ENCODE measurements at regions not wholly inside any gene's neighbourhood (a gene's known extent, or its start where the extent isn't known, plus 50 kb on each side); places are given as distances from the start of the nearest gene placed in this dataset.

DNA sequence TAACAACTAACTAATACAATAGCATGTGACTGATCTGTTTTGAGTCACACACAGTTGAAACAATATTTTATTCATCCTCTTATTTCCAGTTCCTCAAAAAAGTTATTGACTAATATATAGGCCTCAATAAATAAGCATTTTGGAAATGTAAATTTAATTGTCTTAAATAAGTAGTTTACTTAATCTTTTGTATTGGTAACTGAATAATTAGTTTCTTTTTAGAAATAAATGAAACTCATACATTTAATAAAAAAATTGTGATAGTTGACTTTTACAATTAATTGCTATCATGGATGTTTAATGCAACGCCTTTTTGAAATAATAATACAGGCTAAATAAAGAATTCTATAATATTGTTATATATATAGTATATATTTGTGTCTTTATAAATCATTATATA lies 500.8 kb upstream of the PCDH20 start:
- TF ChIP-seq, protein P1, sequence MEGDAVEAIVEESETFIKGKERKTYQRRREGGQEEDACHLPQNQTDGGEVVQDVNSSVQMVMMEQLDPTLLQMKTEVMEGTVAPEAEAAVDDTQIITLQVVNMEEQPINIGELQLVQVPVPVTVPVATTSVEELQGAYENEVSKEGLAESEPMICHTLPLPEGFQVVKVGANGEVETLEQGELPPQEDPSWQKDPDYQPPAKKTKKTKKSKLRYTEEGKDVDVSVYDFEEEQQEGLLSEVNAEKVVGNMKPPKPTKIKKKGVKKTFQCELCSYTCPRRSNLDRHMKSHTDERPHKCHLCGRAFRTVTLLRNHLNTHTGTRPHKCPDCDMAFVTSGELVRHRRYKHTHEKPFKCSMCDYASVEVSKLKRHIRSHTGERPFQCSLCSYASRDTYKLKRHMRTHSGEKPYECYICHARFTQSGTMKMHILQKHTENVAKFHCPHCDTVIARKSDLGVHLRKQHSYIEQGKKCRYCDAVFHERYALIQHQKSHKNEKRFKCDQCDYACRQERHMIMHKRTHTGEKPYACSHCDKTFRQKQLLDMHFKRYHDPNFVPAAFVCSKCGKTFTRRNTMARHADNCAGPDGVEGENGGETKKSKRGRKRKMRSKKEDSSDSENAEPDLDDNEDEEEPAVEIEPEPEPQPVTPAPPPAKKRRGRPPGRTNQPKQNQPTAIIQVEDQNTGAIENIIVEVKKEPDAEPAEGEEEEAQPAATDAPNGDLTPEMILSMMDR (conservative IDR thresholded peaks at IDR 0.05; ENCODE audit: low read depth in 2 of 2): no peak
- TF ChIP-seq EZH2 (IDR thresholded peaks at IDR 0.05; ENCODE audit: low read depth, unreplicated experiment) (no peak), CREB1 (CRISPR knock-in tag; IDR thresholded peaks at IDR 0.05; ENCODE audit: low read depth) (no peak), EZH2phosphoT487 (IDR thresholded peaks at IDR 0.05; ENCODE audit: unreplicated experiment) (no peak), ETS1 (IDR thresholded peaks at IDR 0.05) (no peak), NANOG (IDR thresholded peaks at IDR 0.05; ENCODE audit: borderline replicate concordance) (no peak), POLR2AphosphoS5 (IDR thresholded peaks at IDR 0.05; ENCODE audit: low read depth) (no peak)
- TF ChIP-seq, protein P2, sequence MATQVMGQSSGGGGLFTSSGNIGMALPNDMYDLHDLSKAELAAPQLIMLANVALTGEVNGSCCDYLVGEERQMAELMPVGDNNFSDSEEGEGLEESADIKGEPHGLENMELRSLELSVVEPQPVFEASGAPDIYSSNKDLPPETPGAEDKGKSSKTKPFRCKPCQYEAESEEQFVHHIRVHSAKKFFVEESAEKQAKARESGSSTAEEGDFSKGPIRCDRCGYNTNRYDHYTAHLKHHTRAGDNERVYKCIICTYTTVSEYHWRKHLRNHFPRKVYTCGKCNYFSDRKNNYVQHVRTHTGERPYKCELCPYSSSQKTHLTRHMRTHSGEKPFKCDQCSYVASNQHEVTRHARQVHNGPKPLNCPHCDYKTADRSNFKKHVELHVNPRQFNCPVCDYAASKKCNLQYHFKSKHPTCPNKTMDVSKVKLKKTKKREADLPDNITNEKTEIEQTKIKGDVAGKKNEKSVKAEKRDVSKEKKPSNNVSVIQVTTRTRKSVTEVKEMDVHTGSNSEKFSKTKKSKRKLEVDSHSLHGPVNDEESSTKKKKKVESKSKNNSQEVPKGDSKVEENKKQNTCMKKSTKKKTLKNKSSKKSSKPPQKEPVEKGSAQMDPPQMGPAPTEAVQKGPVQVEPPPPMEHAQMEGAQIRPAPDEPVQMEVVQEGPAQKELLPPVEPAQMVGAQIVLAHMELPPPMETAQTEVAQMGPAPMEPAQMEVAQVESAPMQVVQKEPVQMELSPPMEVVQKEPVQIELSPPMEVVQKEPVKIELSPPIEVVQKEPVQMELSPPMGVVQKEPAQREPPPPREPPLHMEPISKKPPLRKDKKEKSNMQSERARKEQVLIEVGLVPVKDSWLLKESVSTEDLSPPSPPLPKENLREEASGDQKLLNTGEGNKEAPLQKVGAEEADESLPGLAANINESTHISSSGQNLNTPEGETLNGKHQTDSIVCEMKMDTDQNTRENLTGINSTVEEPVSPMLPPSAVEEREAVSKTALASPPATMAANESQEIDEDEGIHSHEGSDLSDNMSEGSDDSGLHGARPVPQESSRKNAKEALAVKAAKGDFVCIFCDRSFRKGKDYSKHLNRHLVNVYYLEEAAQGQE (IDR thresholded peaks at IDR 0.05; ENCODE audit: unreplicated experiment): no peak

All from GM23338 (cell line).